ENCODE measurements at regions not wholly inside any gene's neighbourhood (a gene's known extent, or its start where the extent isn't known, plus 50 kb on each side); places are given as distances from the start of the nearest gene placed in this dataset.
"Not testable (repeated sequence)": the region's sequence is repeated elsewhere in the genome, so short reads cannot be mapped to it uniquely, and the experiment has no call there.

DNA sequence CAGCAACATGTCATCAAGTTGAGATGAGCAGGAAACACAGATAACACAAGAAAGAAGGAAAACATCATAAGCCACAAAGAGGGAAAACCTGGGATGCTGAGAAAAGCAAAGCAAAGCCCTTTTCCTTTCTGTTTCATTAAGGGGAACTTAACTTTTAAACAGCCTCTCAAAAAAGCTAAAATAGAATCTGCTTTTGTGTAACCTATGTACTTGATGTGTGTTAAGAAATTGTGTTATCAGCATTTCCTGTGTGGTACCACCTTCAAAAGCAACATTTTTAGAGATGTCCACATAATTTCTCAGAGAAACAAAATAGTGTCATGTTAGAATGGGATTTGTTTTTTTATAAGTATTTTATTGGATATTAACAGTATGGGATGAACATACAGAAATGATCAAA lies 206.2 kb downstream of the IL20RB start:
- no peak for DNase-seq
- Histone ChIP-seq H3K9me3 (ENCODE audit: control insufficient read depth, low read depth, low read length) (no peaks in the 10 kb centered on the region), H3K36me3 (ENCODE audit: control insufficient read depth, insufficient read depth, low read length) (no peaks in the 10 kb centered on the region), H3K4me1 (ENCODE audit: control insufficient read depth, insufficient read depth, low read length) (no peaks in the 10 kb centered on the region), H3K4me3 (ENCODE audit: low read length) (no peak overlapping the region), H3K27ac (ENCODE audit: low read length) (no peak overlapping the region), H3K27me3 (ENCODE audit: control insufficient read depth, insufficient read depth, low read length) (no peaks in the 10 kb centered on the region)

DNA sequence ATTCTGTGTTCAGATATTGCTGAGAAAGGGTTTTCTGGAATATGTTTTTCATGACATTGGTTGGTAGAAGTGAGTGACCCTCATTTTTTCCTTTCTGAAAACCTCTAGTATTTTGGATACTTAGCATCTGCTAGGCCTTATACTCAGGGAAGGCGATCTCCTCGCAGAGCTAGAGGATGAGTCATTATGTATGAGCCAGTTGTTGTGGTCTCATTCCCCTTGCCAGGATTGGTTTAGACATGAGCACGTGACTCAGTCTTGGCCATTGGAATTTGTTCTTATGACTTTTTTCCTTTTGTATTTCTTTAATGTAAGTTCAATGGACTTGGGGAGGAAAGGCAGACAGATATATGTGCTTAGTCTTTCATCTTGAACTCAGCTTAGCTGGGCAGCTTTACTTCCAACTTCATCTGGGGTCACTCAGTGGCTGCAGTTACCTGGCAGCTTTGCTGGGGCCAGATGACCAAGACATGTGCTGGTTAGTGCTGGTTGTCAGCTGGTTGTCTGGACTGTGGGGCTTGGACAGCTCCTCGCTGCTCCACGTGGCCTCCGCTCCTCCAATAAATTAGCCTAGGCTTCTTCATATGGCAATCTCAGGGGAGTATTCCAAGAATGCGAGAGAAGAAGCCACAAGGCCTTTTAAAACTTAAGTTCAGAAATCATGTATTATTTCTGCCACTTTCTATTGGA lies 207.5 kb downstream of the IL20RB start:
- no peak for DNase-seq
- H3K9me3 ChIP-seq (ENCODE audit: control insufficient read depth, low read depth, low read length): no peaks in the 10 kb centered on the region
- H3K27me3 ChIP-seq (ENCODE audit: control insufficient read depth, insufficient read depth, low read length): no peaks in the 10 kb centered on the region
- H3K4me3 ChIP-seq (ENCODE audit: low read length): no peak overlapping the region
- H3K4me1 ChIP-seq (ENCODE audit: control insufficient read depth, insufficient read depth, low read length): no peaks in the 10 kb centered on the region
- WGBS (ENCODE audit: insufficient coverage, low lambda C conversion rate): no CpG with 5 or more reads among the region's 7 CpGs
- no peak overlapping the region for H3K27ac ChIP-seq (ENCODE audit: low read length)
- H3K36me3 ChIP-seq (ENCODE audit: control insufficient read depth, insufficient read depth, low read length): no peaks in the 10 kb centered on the region

DNA sequence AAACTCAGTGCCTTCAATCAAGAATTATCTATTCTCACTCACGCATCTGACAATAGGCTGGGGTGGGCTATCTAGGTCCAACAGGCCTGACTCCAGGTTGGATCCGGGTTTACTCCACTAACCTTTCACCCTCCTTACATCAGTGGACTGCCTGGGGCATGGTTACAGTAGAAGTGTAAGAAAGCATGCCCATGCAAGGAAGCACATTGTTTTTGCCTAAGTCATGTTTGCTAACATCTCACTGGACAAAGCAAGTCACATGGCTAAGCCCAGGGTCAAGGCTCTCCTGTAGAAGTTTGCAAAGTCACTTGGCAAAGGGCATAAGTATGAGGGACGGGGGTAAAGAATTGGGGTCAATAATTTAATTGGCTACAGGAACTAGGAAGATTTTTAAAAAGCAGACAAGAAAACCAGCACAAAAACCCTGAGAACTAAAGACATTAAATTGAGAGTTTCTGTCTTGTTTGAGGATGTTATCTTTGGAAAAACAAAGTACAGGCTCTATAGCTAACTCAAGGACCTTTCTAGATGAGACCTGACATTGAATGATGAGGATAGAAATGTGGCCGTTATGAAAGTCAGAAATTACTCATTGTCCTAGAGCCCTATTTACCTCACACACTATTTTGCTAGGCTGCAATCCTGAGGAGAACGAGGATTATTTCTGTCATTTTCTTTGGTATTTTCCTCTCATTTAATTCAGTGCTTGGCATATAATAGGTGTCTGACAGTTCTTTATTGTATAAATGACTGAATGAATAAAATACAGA lies 214.2 kb downstream of the IL20RB start:
- H3K36me3 ChIP-seq (ENCODE audit: control insufficient read depth, insufficient read depth, low read length): no peaks in the 10 kb centered on the region
- no peak for DNase-seq
- H3K27ac ChIP-seq (ENCODE audit: low read length): no peak overlapping the region
- H3K9me3 ChIP-seq (ENCODE audit: control insufficient read depth, low read depth, low read length): no peaks in the 10 kb centered on the region
- no peaks in the 10 kb centered on the region for H3K27me3 ChIP-seq (ENCODE audit: control insufficient read depth, insufficient read depth, low read length)
- H3K4me3 ChIP-seq (ENCODE audit: low read length): no peak overlapping the region
- WGBS (ENCODE audit: insufficient coverage, low lambda C conversion rate): 88% methylated on average over 1 of the region's 5 CpGs
- H3K4me1 ChIP-seq (ENCODE audit: control insufficient read depth, insufficient read depth, low read length): no peaks in the 10 kb centered on the region

- Histone ChIP-seq H3K27ac (ENCODE audit: low read length) (no peak overlapping the region), H3K36me3 (ENCODE audit: control insufficient read depth, insufficient read depth, low read length) (no peaks in the 10 kb centered on the region), H3K27me3 (ENCODE audit: control insufficient read depth, insufficient read depth, low read length) (no peaks in the 10 kb centered on the region), H3K4me3 (ENCODE audit: low read length) (no peak overlapping the region), H3K9me3 (ENCODE audit: control insufficient read depth, low read depth, low read length) (no peaks in the 10 kb centered on the region), H3K4me1 (ENCODE audit: control insufficient read depth, insufficient read depth, low read length) (no peaks in the 10 kb centered on the region)
- WGBS (ENCODE audit: insufficient coverage, low lambda C conversion rate): no CpG with 5 or more reads among the region's 1 CpG
- no peak for DNase-seq
Measured at GRCh38 chr3:137172728-137173127, 214.9 kb downstream of the IL20RB start.

DNA sequence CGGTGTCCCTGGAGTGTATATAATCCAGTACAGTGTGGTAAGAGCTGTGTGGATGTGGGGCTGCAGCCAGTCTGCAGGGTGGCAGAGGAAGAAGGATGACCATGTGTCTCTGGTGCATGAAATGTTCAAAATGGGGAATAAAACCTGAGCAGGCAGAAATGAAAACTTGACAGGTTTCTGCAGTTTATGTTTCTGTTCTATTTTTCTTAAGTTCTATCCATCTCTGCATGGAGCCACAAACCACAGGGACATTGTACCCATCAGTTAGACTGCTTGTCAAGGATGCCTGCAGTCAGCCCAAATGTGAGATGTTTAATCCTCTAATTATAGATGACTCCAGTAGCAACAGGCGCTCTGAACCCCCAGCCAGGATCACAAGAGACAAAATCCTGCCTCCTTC lies 216.7 kb downstream of the IL20RB start:
- Histone ChIP-seq H3K27ac (ENCODE audit: low read length) (no peak overlapping the region), H3K4me3 (ENCODE audit: low read length) (no peak overlapping the region)
- no CpG with 5 or more reads among the region's 2 CpGs for WGBS (ENCODE audit: insufficient coverage, low lambda C conversion rate)

GRCh38 chr3:137180220-137180619 lies 222.4 kb downstream of the IL20RB start:
- 52% methylated on average over 2 of the region's 2 CpGs for WGBS (ENCODE audit: insufficient coverage, low lambda C conversion rate)
- Histone ChIP-seq H3K9me3 (ENCODE audit: control insufficient read depth, low read depth, low read length) (no peaks in the 10 kb centered on the region), H3K27ac (ENCODE audit: low read length) (no peak overlapping the region), H3K27me3 (ENCODE audit: control insufficient read depth, insufficient read depth, low read length) (no peaks in the 10 kb centered on the region), H3K4me1 (ENCODE audit: control insufficient read depth, insufficient read depth, low read length) (no peaks in the 10 kb centered on the region), H3K4me3 (ENCODE audit: low read length) (no peak overlapping the region), H3K36me3 (ENCODE audit: control insufficient read depth, insufficient read depth, low read length) (no peaks in the 10 kb centered on the region)
- DNase-seq: no peak

More for the DNA sequence above, 216.7 kb downstream of the IL20RB start:
- DNase-seq: no peak
- Histone ChIP-seq H3K4me1 (ENCODE audit: control insufficient read depth, insufficient read depth, low read length) (no peaks in the 10 kb centered on the region), H3K9me3 (ENCODE audit: control insufficient read depth, low read depth, low read length) (no peaks in the 10 kb centered on the region), H3K36me3 (ENCODE audit: control insufficient read depth, insufficient read depth, low read length) (no peaks in the 10 kb centered on the region), H3K27me3 (ENCODE audit: control insufficient read depth, insufficient read depth, low read length) (no peaks in the 10 kb centered on the region)

- Histone ChIP-seq H3K4me1 (ENCODE audit: control insufficient read depth, insufficient read depth, low read length) (no peaks in the 10 kb centered on the region), H3K9me3 (ENCODE audit: control insufficient read depth, low read depth, low read length) (no peaks in the 10 kb centered on the region), H3K27ac (ENCODE audit: low read length) (no peak overlapping the region), H3K4me3 (ENCODE audit: low read length) (no peak overlapping the region), H3K36me3 (ENCODE audit: control insufficient read depth, insufficient read depth, low read length) (no peaks in the 10 kb centered on the region), H3K27me3 (ENCODE audit: control insufficient read depth, insufficient read depth, low read length) (no peaks in the 10 kb centered on the region)
- no peak for DNase-seq
- 100% methylated on average over 1 of the region's 6 CpGs for WGBS (ENCODE audit: insufficient coverage, low lambda C conversion rate)
Measured at GRCh38 chr3:137191133-137191923, 233.5 kb downstream of the IL20RB start.

GRCh38 chr3:137191951-137192350 lies 234.2 kb downstream of the IL20RB start:
- no peaks in the 10 kb centered on the region for H3K27me3 ChIP-seq (ENCODE audit: control insufficient read depth, insufficient read depth, low read length)
- no peak for DNase-seq
- H3K9me3 ChIP-seq (ENCODE audit: control insufficient read depth, low read depth, low read length): no peaks in the 10 kb centered on the region
- H3K4me3 ChIP-seq (ENCODE audit: low read length): no peak overlapping the region
- WGBS (ENCODE audit: insufficient coverage, low lambda C conversion rate): 100% methylated on average over 2 of the region's 8 CpGs
- H3K36me3 ChIP-seq (ENCODE audit: control insufficient read depth, insufficient read depth, low read length): no peaks in the 10 kb centered on the region
- H3K27ac ChIP-seq (ENCODE audit: low read length): no peak overlapping the region
- H3K4me1 ChIP-seq (ENCODE audit: control insufficient read depth, insufficient read depth, low read length): no peaks in the 10 kb centered on the region

GRCh38 chr3:137194301-137194700 lies 236.5 kb downstream of the IL20RB start:
- H3K27me3 ChIP-seq (ENCODE audit: control insufficient read depth, insufficient read depth, low read length): no peaks in the 10 kb centered on the region
- WGBS (ENCODE audit: insufficient coverage, low lambda C conversion rate): no CpG with 5 or more reads among the region's 4 CpGs
- H3K4me3 ChIP-seq (ENCODE audit: low read length): no peak overlapping the region
- peaks cover 3% of the 10 kb centered on the region for H3K9me3 ChIP-seq (ENCODE audit: control insufficient read depth, low read depth, low read length)
- H3K4me1 ChIP-seq (ENCODE audit: control insufficient read depth, insufficient read depth, low read length): no peaks in the 10 kb centered on the region
- H3K27ac ChIP-seq (ENCODE audit: low read length): no peak overlapping the region
- DNase-seq: no peak
- H3K36me3 ChIP-seq (ENCODE audit: control insufficient read depth, insufficient read depth, low read length): no peaks in the 10 kb centered on the region

GRCh38 chr3:137198374-137198773 lies 240.6 kb downstream of the IL20RB start:
- not testable (repeated sequence) for H3K27ac ChIP-seq (ENCODE audit: low read length); DNase-seq; H3K27me3 ChIP-seq (ENCODE audit: control insufficient read depth, insufficient read depth, low read length); H3K9me3 ChIP-seq (ENCODE audit: control insufficient read depth, low read depth, low read length); H3K36me3 ChIP-seq (ENCODE audit: control insufficient read depth, insufficient read depth, low read length); H3K4me1 ChIP-seq (ENCODE audit: control insufficient read depth, insufficient read depth, low read length); H3K4me3 ChIP-seq (ENCODE audit: low read length)
- no CpG with 5 or more reads among the region's 32 CpGs for WGBS (ENCODE audit: insufficient coverage, low lambda C conversion rate)

All from large intestine (tissue), 3 donors.